HepG2 (cell line): ENCODE measurements at regions not wholly inside any gene's neighbourhood (a gene's known extent, or its start where the extent isn't known, plus 50 kb on each side); places are given as distances from the start of the nearest gene placed in this dataset.

ENCODE experiments used
- ATAC-seq: fragments of 200-7000 bp; cut with Tn5 transposase; 3 replicates; pipeline ENCODE4 v1.9.1; 2020; ENCODE audit warnings: mild to moderate bottlenecking, moderate library complexity
- BruUV-seq: library from RNA; stranded (reverse); fragments of 400-500 nt; replicated peaks from 2 replicates; lab custom pipeline; 2021; lab: Mats Ljungman, UMichigan
- CTCF ChIA-PET: fragments of 300-600 bp; formaldehyde crosslinking; extraction: SDS; loops from one replicate; lab custom pipeline; 2021; ENCODE audit warnings: low total read pairs, inconsistent platforms, low intra/inter-chr PET ratio; lab: Yijun Ruan, JAX
- POLR2A ChIA-PET: fragments of 350-600 bp; sonication (Branson Sonifier 250); formaldehyde crosslinking; loops from one replicate; lab custom pipeline; 2020; ENCODE audit warnings: antibody characterized with exemption, inconsistent platforms; lab: Yijun Ruan, JAX
- DNase-seq: peaks from one replicate; pipeline ENCODE4 v3.0.0-alpha.2; 2015; ENCODE audit warnings: low spot score
- FAIRE-seq: peaks from 3 replicates; lab custom pipeline; 2011; peaks lifted over from hg19 to GRCh38; lab: Jason Lieb, UNC
- H2AFZ ChIP-seq: one replicate; pipeline ENCODE4 v1.6.1; 2011; ENCODE audit warnings: low read length, inconsistent platforms
- H3K27ac ChIP-seq: fragments of 300-600 bp; 3 replicates; pipeline ENCODE4 v1.8.0; 2011; ENCODE audit warnings: mixed run types, mild to moderate bottlenecking, mixed read lengths, low read length, inconsistent platforms; ENCODE audit not compliant: insufficient read depth; ENCODE audit errors: extremely low read length
- H3K27me3 ChIP-seq, 2 experiments: fragments of 200-600 bp in 1 of 2; 2 replicates in 1 of 2; 3 replicates in 1 of 2; pipeline versions ENCODE4 v1.6.0 to v1.8.0; 2011; ENCODE audit warnings: low read length in 2 of 2, mild to moderate bottlenecking in 2 of 2, moderate library complexity in 2 of 2, inconsistent platforms in 1 of 2; ENCODE audit not compliant: insufficient read depth in 2 of 2, control insufficient read depth in 1 of 2
- H3K36me3 ChIP-seq, 2 experiments: fragments of 200-600 bp in 1 of 2; replicated peaks in 1 of 2; 2 replicates in 1 of 2; 3 replicates in 1 of 2; pipeline versions ENCODE4 v1.5.1 to v1.8.0; 2011; ENCODE audit warnings: low read length in 2 of 2, inconsistent platforms in 1 of 2; ENCODE audit not compliant: insufficient read depth in 2 of 2, control insufficient read depth in 1 of 2
- H3K4me1 ChIP-seq: 2 replicates; pipeline ENCODE4 v1.5.1; 2012; ENCODE audit warnings: low read length, inconsistent platforms; ENCODE audit not compliant: insufficient read depth
- H3K4me2 ChIP-seq: 2 replicates; pipeline ENCODE4 v1.6.0; 2011; ENCODE audit warnings: low read depth, low read length, inconsistent platforms
- H3K4me3 ChIP-seq, 3 experiments: fragments of 200-600 bp in 1 of 3; sonication (generic), shearing (Covaris generic) in 1 of 3; replicated peaks in 1 of 3; 2 replicates each; pipeline ENCODE4 v1.5.1; 2011 to 2016; ENCODE audit warnings: low read length in 3 of 3, inconsistent platforms in 2 of 3, low read depth in 2 of 3, mild to moderate bottlenecking in 2 of 3, control low read depth in 1 of 3, mixed read lengths in 1 of 3; ENCODE audit not compliant: insufficient read depth in 1 of 3
- H3K79me2 ChIP-seq: one replicate; pipeline ENCODE4 v1.6.1; 2011; ENCODE audit warnings: low read length, inconsistent platforms; ENCODE audit not compliant: insufficient read depth
- H3K9ac ChIP-seq: 2 replicates; pipeline ENCODE4 v1.6.0; 2011; ENCODE audit warnings: mild to moderate bottlenecking, low read depth, low read length, inconsistent platforms; ENCODE audit not compliant: insufficient read depth
- H3K9me3 ChIP-seq: 2 replicates; pipeline ENCODE4 v1.5.1; 2012; ENCODE audit warnings: mild to moderate bottlenecking, low read length
- H4K20me1 ChIP-seq: 2 replicates; pipeline ENCODE4 v1.6.0; 2011; ENCODE audit warnings: inconsistent platforms, mild to moderate bottlenecking, low read length, moderate library complexity; ENCODE audit not compliant: insufficient read depth
- CHD4 ChIP-seq: fragments of 200-600 bp; sonication (generic); IDR thresholded peaks from 2 replicates; pipeline ENCODE4 v1.7.0; 2017; ENCODE audit warnings: mild to moderate bottlenecking, low read length, borderline replicate concordance
- SOX13 ChIP-seq, 3 experiments: fragments of 450-650 bp in 1 of 3; sonication (generic) in 1 of 3; formaldehyde crosslinking in 1 of 3; IDR thresholded peaks in 2 of 3; conservative IDR thresholded peaks in 1 of 3; 2 replicates each; pipeline versions ENCODE4 v1.5.0 to v1.6.1; 2016 to 2020; ENCODE audit warnings: antibody characterized with exemption in 1 of 3, mild to moderate bottlenecking in 1 of 3, missing compliant biosample characterization in 1 of 3, missing genetic modification reagents in 1 of 3, moderate library complexity in 1 of 3
- WGBS: methylation state at CpG from one replicate; pipeline ENCODE4 v1.1.6; 2017; ENCODE audit warnings: low lambda C conversion rate; 5-methylcytosine and 5-hydroxymethylcytosine counted together
- in situ Hi-C: cut with HindIII; loops from 2 replicates; pipeline ENCODE4 v1.10.0; 2017; ENCODE audit warnings: low pct_unique_long_range_greater_than_20kb; ENCODE audit not compliant: extremely low pct_ligation_motif_present
- intact Hi-C: fragments of 100-400 bp; cut with micrococcal nuclease; formaldehyde crosslinking; loops from one replicate; pipeline ENCODE4 v1.10.0; 2022; ENCODE audit not compliant: unreplicated experiment
- TF ChIP-seq, protein P1 (sequence below): sonication (generic); formaldehyde crosslinking; IDR thresholded peaks from 2 replicates; pipeline ENCODE4 v1.8.0; 2022; ENCODE audit warnings: low read depth, missing genetic modification reagents

GRCh38 chr5:6069496-6070185 is 308.7 kb downstream of the MED10 start (continued):
- TF ChIP-seq, protein P1, sequence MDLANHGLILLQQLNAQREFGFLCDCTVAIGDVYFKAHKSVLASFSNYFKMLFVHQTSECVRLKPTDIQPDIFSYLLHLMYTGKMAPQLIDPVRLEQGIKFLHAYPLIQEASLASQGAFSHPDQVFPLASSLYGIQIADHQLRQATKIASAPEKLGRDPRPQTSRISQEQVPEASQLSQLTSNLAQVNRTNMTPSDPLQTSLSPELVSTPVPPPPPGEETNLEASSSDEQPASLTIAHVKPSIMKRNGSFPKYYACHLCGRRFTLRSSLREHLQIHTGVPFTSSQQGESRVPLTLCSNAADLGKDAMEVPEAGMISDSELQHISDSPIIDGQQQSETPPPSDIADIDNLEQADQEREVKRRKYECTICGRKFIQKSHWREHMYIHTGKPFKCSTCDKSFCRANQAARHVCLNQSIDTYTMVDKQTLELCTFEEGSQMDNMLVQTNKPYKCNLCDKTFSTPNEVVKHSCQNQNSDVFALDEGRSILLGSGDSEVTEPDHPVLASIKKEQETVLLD, result no peak
- TF ChIP-seq SOX13 (IDR thresholded peaks at IDR 0.05), result no peak
- TF ChIP-seq SOX13 (CRISPR knock-in tag; conservative IDR thresholded peaks at IDR 0.05 in 1 of 2, IDR thresholded peaks at IDR 0.05 in 1 of 2), result no peak

DNA sequence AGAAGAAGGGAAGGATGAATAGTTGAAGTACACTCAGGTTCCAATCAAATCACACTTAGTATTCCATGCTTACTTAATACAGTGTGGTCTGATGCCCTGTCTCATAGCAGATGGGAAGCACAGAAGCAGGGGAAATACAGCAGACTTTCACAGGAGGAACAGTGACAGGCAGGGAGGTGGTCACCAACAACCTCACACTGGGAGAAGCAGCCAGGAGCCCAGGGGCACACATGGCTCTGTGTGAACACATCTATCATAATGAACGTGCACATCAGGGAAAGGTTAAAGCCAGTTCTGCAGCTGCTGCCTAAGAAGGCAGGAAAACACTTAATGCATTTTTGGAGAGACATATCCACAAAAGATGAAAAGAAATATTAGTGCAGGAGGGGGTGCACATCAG is 312.3 kb downstream of the MED10 start:
- CTCF ChIA-PET, result no interaction called here
- ATAC-seq (no peak), FAIRE-seq (no peak), DNase-seq (no peak)
- Histone ChIP-seq H3K4me3 (no peak overlapping the region), H3K9me3 (no peaks in the 10 kb centered on the region), H3K36me3 (no peaks in the 10 kb centered on the region), H3K27me3 (peaks cover 0 to under 1% of the 10 kb centered on the region in 2 experiments; a peak in 1 of 5 replicates), H3K4me2 (no peak overlapping the region), H3K79me2 (no peaks in the 10 kb centered on the region), H3K9ac (no peak overlapping the region), H3K4me1 (no peaks in the 10 kb centered on the region), H2AFZ (no peak overlapping the region), H4K20me1 (no peaks in the 10 kb centered on the region), H3K27ac (no peak overlapping the region)
- no TSS peak for BruUV-seq
- intact Hi-C loops (no loop called here), in situ Hi-C loops (no loop called here)
- 0% methylated on average over 1 of the region's 1 CpG for WGBS
- POLR2A ChIA-PET, result no interaction called here
- TF ChIP-seq CHD4, result no peak
